Kidney capillary endothelial cell (primary cell): ENCODE measurements at regions not wholly inside any gene's neighbourhood (a gene's known extent, or its start where the extent isn't known, plus 50 kb on each side); places are given as distances from the start of the nearest gene placed in this dataset.

Experiments
- DNase-seq: peaks from one replicate; pipeline ENCODE4 v3.0.0-alpha.2; 2018; ENCODE audit warnings: low spot score

DNA sequence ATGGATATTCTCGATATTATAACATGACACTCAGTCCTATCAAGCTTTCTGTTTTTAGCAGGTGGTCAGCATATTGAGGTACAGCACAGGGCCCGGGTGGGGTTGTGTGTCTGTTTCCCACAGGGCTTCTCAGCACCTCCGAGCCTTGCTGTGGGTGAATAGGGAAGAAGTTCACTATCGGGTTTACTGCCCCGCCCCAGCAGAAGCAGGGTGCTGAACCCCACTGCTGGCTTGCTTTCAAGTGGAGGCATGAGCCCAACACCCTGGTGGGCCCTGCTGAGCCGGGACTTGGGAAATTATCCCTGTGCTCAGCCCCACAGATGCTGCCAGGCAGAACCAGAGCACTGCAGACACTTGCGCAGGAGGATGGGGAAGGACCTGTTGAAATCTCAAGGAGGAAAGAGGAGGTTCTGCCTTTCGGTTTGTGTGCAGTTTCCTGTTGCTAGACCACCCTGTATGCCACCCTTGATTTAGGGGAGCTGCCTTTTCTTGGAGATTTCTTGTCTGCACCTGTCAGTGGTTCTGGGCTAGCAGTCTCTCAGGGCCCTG, 270.3 kb upstream of the SALL3 start:
- no peak for DNase-seq

GRCh38 chr18:78711316-78711715, 268.3 kb upstream of the SALL3 start:
- no peak for DNase-seq

DNA sequence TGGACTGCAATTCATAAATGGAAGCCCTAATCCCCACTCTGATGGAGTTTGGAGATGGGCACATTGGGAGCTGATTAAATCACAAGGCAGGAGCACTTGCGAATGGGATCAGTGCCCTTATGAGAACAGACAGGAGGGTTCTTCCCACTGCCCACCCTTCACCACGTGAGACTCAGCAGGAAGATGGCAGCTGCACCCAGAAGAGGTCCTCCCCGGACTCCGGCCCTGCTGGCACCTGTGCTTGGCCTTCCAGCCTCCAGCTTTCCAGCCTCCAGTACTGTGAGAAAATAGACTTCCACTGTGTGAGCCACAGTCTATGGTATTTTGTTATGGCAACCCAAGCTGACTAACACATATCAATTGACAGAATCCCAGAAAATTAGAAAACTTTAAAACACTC, 267.6 kb upstream of the SALL3 start:
- no peak for DNase-seq

DNA sequence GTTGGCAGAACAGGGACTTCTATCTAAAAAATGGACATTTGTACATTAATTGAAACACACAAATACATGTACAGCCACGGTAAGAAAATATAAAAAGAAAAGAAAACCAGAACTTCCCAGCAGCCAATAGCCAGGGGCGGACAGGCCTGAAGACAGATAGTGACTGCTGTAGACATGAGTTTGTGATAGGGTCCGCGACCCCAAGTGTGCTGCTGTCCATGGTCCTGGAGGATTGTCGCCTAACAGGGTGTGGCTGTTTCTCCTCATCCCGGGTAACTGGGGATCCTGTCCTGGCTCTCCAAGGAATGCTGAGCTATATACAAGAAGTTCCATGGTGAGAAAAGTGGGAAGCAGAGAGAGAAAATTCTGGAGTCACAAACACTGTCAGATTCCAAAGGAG, 266.5 kb upstream of the SALL3 start:
- DNase-seq, result no peak

DNA sequence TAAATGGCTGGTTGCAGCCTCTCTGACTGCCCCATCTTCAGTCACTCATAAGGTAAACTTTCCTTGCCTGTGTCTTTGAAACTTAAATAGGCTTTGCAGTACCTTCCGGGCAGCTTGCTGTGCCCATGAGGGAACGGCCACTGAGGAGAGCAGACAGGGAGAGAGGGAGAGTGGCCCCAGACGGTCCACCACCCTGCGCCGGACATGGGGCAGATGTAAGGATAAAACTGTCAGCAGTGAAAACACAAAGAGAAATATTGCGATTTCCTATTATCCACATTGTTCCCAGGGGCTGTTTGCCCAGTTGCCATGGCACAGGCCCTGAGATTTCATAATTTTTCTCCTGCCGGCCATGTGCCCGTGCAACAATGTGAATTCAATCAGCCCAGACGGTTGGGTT, 265.9 kb upstream of the SALL3 start:
- DNase-seq, result no peak

DNA sequence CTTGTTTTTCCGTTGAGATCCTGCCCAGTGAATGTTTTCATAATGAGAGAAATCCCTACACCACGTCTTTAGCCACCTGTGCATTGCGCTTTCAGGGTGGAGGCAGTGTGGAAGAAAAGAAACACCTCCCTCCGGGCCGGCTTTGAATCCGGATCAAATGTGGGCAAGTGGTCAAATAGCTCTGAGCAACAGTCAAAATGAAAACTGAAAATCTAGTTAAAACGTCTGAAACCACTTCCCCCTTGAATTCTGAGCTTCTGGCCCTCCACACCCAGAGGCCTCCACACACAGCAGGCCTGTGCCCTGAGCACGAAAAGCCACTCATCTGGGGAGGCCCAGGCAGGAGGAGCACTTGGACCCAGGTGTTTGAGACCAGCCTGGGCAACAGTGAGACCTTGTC, 263.6 kb upstream of the SALL3 start:
- DNase-seq, result no peak

DNA sequence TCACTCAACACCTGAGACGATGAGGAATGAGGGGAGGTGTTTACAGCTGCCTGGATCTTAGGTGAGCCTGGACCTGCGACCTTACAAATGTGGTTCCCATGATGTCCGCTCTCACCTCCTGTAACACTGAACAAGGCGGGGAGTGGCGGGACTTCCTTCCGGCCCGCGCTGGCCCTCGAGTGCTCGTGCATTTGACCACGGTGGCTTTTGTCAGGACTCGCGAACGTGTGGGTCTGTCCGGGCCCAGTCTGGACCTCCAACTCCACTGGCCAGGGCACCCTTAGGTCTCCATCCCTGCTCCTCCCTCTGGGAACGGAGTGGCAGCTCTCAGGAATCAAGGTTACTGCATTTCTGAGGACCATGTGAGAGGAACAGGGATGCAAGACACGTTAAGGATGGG, 263.0 kb upstream of the SALL3 start:
- no peak for DNase-seq

GRCh38 chr18:78717051-78717765, 262.4 kb upstream of the SALL3 start:
- DNase-seq, result no peak

- no peak for DNase-seq
Measured at GRCh38 chr18:78717766-78718150, 261.9 kb upstream of the SALL3 start.

DNA sequence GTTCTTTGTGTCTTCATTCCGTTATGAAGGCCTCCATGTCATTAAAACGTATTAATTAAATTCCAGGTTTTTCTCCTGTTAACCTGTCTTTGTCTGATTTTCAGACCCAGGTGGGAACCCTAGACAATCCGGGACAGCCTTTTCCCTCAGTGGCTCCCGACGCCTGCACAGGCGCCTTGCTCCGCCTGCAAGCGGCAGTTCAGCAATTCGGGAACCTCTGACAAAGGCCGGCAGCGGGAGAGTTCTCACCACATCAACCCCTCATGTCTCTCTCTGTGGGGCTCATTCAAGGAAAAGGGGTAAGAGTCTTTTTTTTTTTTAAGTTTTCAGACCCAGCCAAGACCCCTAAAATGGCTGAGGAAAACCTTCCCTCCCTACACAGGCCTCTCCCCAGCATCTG, 259.8 kb upstream of the SALL3 start:
- DNase-seq, result no peak

DNA sequence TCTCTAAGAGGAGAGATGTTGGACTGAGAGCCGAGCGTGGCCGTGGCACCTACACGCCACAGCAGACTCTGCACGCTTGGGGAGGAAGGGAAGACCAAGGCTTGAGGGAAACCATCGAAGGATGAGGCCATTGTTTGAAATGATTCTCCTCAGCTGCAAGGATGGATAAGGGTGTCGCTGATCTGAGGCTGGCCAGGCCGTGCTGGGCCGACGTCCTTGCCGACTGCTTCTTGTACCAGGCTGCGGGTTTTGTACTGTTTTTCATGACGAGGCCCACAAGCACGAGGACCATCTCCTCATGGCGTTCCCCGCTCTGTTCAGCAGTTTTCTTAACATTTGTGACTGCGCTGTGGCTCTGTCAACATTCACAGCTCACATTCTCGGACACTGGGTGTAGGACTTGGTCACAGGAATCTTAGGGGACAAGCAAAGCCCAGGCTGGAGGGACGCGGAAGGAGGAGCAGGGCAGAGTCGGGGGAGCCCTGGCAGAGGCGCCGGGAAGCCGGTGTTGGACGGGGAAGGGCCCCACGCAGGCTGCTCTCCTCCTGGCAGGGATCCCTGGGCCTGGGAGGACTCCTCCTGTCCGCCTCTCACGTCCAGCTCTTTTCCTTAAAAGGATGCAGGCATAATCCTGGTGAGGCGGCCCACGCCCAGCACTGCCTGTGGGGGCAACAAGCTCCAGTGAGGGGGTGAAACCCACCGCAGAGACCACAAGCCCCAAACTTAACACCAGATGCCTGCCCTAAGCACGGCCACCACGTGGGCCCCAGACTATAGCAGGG, 259.0 kb upstream of the SALL3 start:
- no peak for DNase-seq

- no peak for DNase-seq
Measured at GRCh38 chr18:78721238-78721875, 258.3 kb upstream of the SALL3 start.

DNA sequence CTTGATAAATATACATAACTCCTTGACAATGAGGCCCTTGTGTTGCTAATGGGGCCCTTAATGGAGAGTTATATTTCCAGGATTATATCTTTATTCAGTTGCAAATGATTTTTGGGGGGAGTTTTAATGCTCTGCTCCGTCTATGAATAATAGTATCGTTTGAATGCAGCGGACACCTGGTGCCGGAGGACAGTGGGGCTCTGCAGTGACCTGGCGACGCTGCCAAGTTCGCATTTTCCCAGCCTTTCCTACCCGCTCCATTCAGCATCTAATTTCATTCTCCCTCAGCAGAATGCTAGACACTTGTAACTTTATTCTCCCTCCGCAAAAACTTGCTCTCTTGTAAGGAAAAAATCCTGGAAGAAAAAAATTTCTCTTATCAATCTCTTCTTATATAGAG, 257.6 kb upstream of the SALL3 start:
- DNase-seq, result no peak

DNA sequence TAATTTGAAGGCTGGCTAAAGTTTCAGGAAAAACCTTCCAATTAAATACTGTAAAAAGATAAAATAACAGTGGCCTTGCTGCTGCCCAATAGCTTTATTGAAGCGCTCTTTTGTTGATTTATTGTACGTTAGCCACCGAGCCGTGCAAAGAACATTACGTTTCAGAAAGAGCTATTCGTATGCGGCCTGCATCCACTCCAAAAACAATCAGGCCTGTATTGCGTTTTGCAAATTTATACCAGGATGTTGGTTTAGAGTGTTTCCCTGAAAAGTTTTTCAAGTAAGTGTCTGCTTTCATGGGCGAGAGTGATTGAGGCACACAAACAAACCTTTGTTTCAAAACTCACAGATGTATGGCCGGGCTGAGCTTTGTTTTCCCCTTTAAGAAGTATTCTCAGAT, 257.2 kb upstream of the SALL3 start:
- DNase-seq, result no peak

DNA sequence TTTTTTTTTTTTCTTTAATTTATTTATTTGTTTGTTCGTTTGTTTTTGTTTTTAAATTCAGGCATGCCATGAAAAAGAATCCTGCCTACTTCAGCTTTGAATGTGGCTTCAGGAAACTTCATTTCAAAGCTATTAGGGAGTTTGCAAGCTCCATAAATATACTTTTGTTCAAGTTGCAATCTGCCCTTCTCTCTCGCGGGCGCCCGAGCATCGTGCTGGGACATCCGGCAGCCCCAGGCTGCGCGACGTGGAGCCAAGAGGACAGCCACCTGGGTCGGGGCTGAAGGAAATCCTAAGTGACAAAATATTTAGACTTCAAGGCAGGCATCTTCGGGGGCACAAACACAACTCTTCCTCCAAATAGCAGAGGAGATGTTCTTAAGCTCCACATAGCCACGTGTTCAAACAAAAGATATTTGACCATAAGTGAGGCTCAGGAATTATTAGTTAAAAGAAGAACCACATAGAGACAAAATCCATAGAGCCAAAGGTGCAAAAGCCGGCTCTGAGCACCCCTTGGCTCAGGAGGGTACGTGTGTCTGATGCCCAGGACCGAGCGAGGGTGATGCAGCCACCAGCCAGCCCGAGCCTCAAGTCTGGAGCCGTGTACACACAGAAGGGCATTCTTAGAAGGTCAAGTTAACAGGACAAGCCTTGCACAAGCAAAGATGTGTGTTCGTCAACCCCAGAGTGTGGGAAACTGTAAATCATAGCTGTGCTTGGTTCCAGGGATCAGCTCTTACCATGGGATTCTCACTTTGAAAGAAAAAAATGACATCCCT, 256.5 kb upstream of the SALL3 start:
- DNase-seq, result no peak

GRCh38 chr18:78724214-78724914, 255.3 kb upstream of the SALL3 start:
- DNase-seq, result no peak

GRCh38 chr18:78725426-78725825, 254.2 kb upstream of the SALL3 start:
- no peak for DNase-seq

GRCh38 chr18:78726326-78727056, 253.1 kb upstream of the SALL3 start:
- DNase-seq, result no peak

GRCh38 chr18:78727057-78727739, 252.4 kb upstream of the SALL3 start:
- no peak for DNase-seq
